Umbilical cord (tissue), 1 donor: ENCODE measurements at regions not wholly inside any gene's neighbourhood (a gene's known extent, or its start where the extent isn't known, plus 50 kb on each side); places are given as distances from the start of the nearest gene placed in this dataset.
A peak's percentile ranks its signal among the peaks of the same experiment; 100 is the strongest.
"Not testable (repeated sequence)": the region's sequence is repeated elsewhere in the genome, so short reads cannot be mapped to it uniquely, and the experiment has no call there.

Experiments
- DNase-seq: peaks from one replicate; pipeline ENCODE4 v3.0.0-alpha.2; 2015; ENCODE audit warnings: low spot score

DNA sequence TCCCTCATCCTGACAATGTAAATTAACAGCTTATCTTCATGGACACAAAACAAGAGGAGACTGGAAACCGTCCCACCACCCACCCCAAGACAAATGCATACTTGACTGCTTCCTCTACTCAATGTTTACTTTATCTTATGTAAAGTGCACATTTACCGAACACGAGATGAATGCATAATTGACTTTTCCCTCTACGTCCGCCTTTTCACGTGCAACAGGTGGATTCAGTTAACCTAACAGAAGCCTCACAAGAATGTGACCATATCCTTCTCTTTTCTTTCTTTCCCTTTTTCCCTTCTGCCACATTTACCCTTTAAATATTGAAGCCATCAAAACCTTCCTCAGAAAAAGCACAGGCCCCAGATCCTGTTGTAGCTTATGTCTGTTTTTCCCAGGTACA, 468.0 kb downstream of the UQCRFS1 start:
- DNase-seq = no peak

DNA sequence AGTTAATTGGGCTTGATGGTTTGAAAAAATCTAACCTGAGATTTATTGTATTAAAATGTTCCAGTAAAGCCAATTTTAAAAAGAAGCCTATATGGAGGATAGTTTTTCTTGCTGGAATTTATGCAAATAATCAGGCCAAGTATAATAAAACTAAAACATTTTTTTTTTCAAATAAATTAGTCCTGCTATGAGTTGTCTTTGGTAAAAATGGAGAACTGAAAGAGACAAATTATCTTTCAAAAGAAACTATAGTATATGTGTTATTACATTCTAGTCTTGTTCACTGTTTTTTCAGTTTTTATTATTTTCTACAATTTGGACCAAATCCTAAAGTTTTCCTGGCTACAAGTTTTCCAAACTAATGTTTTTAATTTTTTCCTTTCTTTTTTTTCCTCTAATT, 468.9 kb downstream of the UQCRFS1 start:
- no peak for DNase-seq

DNA sequence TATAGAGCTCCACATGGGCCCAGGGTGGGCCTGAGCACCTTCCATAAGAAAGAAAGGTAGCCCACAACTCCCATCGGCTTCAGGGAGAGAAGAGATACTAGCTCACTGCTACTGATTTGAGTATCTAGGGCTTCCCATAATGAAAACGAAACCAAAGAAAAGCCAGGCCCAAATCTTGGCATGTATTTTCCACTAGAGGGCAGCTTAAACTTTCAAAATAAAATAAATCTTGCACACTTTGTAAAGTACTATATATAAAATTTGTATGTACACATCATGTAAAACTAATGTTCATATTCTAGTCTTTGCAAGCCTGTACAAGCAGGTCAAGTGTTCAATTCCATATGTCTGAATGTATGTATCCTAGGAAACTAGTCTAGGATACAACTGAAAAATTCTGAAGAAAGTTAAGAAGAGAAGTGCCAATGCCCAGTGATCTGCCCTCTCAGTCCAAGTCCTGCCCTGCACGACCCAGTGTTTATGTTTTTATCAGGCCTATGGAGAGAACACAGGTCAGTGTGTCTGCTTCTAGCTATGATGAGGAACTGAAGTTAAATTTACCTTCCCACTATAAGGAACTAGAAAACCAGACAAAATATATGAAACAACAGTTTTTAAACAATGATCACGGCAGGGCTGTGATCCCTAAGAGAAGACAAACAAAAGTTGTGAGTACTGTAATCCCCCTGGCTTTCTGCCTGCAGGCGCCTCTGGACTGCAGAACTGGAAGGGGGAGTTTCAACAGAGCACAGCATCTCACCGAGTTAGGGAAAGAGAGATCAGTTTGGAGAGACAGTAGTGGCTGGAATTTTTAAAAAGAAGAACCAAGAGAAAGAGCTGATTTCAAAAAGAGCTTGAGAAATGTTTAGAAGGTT, 475.7 kb downstream of the UQCRFS1 start:
- DNase-seq = peak; percentile 54

DNA sequence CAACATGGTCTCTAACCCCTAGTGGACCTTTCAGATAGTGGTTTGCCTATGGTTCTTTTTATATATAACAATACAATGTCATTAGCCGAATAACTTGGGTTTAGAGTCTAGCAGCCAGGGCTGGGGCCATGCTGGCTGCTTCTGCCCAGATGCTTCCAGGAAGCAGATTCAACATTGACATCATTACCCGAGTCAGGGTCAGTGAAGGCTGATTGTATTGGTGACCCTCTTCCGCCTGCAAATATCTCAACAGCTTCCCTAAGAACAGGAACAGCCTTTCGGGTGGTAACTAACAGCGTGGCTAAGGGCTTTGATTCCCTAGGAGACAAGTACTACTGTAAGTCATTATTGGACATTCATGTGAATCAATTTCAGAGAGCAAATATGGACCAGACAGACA, 476.4 kb downstream of the UQCRFS1 start:
- DNase-seq = no peak

DNA sequence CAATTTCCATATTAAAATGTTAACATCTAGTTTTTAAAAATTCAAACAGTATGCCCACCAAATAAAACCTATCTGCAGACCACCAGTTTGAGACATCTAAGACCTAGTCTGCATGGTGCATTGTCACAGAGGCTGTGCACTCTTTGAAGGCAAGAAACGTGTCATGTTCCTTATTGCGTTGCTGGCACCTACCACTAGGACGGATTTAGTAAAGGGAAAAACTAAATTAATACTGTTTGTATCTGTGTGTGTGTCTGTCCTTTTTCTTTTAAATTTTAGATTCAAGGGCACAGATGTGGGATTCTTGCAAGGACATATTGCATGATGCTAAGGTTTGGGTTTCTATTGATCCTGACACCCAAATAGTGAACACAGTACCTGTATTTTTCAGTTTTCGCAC, 481.4 kb downstream of the UQCRFS1 start:
- DNase-seq = no peak

DNA sequence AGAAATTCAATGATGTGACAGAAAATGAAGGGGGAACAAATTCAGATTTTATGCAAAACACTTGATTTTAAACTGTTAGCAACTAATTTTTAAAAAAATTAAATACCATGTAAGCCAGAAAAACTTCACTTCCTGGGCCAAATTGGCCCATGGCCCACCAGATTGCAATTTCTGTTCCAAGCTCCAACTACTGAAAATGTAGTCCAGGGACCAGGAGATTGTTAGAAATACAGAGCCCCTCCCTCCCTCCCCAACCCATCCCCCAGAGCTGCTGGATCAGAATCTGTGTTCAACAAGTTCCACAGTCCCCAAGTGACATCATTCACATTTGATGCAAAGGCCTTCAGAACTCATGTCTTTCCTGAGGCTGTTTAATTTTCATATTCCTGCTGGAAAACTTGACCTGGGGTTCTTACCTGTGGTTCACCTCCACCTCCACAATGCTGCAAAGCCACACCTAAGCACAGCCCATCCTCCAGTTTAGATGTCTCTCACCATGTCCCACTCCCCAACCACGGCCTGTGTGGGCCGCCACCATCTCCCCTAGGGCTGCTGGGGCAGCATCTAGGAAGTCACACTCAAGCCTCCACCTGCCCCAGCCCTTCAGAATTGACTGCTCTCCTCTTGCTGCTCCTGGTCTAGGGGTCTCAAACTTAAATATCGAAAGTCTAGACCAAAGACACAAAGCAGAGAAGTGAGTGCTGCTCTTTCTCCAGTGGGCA, 482.0 kb downstream of the UQCRFS1 start:
- DNase-seq = no peak

DNA sequence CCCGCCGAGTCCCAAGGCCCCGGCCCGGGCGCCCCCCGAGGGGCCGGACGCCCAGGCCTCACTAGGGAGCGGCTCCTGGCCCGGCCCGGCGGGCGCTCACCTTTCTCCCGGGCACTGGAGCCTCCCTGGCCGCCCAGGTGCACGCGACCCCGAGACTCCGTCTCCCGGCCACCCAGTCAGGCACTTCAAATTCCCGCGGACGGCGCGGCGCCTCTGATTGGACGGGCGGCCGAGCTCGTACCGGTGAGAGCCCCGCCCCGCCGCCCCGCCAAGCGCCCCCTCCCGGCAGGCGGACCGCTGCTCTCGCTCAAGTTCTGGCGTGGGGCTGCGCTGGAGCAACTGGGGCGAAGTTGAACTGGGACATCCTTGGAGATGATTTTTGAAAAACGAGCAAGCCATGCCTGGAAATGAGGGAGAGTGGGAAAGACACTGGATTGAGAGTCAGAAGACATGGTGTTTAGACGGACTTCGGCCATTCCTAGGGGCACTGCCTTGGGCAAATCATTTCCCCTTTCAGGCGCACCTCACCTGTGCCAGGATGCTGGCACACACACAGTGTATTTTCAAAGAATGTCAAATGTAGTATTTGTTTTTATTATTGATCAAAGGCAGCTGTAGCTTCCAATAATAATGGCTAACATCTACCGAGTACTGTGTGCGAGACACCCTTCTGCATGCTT, 485.3 kb downstream of the UQCRFS1 start:
- peak; percentile 9 for DNase-seq

DNA sequence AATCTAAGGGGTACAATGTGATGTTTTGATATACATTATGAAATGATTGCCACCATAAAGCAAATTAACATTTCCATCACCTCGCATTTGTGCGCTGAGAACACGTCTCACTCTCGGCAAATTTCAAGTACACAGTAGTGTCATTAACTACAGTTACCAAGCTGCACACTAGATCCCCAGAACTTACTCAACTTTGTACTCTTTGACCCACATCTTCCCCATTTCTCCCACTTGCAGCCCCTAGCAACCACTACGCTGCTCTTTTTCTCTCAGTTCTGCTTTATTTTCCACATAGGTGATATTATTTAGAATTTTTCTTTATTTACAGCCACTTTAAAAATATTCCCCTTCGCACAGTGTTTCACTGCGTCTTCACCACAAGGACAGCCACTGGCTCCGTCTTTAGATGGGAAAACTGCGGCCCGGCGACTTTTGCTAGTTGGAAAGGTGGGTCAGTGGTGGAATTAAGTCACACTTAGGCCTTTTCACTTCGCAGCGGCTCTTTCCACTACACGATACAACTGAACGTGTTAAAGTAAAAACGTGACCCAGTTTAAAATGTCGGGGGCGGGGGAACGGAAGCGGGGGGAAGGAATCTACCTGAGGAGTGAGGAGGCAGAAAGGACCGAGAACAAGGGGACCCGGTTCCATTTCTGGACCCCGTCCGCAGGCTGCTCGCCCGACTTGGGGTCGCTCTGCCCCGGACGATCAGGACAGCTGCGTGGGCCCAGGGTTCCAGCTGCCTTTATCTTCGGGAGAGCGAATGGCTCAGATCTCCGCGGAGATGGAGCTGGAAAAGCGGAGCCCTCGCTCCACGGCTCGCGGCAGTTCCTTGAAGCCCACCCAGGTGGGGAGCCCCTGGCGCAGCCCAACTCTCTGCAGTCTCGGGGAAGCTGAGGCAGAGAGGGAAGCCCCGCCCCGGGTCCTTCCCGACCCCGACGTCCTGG, 486.1 kb downstream of the UQCRFS1 start:
- DNase-seq = no peak

DNA sequence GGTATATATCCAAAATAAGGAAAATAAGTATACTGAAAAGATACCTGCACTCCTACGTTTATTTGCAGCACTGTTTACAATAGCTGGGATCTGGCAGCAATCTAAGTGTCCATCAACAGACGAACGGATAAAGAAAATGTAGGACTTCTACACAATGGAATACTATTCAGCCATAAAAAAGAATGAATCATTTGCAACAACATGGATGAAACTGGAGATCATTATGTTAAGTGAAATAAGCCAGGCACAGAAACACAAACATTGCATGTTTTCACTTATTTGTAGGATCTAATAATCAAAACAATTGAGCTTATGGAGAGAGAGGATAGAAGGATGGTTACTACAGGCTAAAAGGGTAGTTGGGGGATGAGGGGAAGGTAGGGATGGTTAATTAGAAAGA, 494.0 kb downstream of the UQCRFS1 start:
- no peak for DNase-seq

DNA sequence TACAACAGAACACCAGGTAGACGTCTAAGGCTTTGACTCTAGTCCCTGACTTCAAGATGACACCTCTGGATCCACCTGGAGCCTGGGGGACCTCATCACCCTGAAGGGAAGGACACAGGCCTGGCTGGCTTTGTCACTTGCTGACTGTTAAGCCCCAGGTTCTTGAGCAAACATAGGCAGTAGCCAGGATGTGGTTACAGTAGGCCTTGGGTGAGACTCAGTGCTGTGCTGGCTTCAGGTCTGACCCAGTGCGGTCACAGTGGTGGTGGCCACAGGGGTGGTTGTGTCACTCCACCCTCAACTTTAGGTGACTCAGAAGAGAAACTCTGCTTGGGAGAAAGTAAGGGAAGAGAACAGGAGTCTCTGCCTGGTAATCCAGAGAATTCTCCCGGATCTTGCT, 497.8 kb downstream of the UQCRFS1 start:
- DNase-seq = no peak

DNA sequence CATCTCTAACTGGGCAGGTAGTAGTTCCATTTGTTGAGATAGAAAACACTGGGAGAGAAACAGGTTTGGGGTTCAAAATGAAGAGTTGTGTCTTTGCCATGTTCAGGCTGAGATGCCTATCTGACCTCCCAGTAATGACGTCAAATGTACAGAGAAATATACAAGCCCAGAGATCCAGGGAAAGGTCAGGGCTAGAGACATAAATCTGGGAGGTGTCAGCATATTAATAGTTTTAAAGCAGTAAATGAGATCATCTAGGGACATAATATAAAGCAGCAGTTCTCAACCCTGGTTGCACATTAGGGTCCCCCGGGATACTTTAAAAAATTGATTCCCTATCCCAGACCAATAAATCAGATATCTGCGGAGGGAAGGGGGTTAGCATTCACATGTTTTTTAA, 501.5 kb downstream of the UQCRFS1 start:
- DNase-seq = no peak

DNA sequence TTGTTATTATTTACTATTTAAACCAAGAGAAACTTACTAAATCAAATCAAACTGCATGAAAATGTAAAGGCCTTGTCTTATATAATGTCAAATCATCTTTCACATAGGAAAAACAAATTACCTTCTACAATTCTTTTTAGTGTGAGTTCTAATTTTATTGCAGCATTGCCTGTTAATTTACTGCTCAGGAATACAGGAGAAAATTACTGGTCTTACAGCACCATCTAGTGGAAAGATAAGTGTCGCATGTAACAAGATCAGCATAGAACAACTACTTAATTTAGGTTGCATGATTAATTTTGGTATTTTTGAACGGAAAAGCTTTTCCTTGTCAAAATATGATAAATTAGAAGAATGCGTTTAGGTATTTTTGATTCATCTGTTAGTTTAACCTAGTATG, 502.7 kb downstream of the UQCRFS1 start:
- peak; percentile 73 for DNase-seq

DNA sequence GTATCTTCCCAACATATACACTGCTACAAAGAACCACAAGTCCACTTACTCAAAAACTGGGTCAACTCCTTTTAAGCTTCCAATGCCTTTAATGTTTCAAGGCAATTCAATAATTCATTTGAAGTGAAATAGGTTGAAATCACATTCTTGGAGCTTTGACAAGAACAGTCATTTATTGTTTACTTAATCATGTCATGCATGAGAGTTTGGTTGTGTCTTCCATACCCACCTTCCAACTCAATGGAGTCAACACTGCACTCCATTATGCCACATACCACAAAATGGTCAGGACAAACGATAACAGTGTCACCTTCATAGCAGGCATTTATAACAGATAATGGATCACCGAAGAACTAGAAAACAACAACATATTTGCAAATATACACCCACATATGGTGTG, 506.3 kb downstream of the UQCRFS1 start:
- DNase-seq = no peak

DNA sequence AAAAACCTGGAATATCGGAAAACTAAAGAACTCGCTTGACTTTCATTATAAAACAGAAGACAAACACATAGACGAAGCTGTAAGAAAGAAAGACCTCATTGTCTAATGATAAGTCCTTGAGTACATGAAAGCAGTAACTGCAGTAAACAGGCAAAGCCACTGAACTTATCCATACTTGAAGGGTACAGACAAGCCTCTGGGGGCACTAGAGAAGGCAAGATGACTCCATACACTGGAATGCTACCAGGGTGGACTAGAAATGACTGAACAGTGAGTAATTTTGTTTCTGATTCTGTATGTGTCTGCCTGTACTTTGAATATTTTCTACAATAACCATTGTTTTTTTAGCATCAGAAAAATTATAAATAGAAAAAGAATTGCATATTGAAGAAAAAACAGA, 507.9 kb downstream of the UQCRFS1 start:
- DNase-seq = peak; percentile 89

DNA sequence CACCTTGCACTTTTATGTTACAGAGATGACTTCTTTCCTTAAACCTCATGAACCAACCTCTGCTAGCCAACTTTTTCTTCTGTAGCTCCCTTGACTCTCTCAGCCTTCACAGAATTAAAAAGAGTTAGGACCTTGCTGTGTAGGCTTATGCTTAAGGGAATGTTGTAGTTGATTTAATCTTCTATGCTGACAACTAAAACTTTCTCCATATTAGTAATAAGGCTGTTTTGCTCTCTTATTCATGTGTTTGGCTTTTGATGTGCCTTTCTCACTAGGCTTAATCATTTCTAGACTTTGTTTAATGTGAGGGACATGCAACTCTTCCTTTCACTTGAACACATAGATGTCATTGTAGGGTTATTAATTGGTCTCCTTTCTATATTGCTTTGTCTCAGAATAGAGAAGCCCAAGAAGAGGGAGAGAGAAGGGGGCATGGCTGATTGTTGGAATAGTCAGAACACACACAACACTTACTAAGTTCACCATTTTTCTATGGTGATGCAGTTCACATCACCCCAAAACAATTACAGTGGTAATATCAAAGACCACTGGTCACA, 509.5 kb downstream of the UQCRFS1 start:
- no peak for DNase-seq

DNA sequence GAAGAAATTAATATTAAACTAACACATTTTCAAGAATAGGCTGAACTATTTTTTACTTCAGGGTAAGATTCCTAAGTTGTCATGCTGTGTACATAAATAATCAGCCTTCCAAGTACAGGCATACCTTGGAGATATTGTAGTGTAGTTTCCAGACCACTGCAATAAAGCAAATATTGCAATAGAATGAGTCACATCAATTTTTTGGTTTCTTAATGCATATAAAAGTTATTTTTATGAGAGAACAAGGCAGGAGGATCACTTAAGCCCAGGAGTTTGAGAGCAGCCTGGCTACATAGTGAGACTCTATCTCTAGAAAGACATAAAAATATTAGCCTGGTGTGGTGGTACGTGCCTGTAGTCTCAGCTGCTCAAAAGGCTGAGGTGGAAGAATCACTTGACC, 511.5 kb downstream of the UQCRFS1 start:
- peak; percentile 86 for DNase-seq

DNA sequence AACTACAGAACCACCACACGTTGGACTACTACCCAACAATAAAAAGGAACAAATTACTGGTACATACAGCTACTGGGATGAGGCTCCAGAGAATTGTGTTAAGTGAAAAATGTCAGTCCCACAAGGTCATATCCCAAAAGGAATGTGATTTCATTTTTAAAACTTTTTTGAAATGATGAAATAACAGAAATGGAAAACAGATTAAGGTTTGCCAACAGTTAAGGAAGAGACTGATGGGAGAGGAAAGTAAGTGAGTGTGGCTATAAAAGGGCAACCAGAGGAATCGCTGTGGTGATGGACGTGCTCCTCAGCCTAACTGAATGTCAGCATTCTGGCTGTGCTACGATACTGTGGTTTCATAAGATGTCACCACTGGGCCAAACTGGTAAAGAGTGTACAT, 512.8 kb downstream of the UQCRFS1 start:
- DNase-seq = no peak

DNA sequence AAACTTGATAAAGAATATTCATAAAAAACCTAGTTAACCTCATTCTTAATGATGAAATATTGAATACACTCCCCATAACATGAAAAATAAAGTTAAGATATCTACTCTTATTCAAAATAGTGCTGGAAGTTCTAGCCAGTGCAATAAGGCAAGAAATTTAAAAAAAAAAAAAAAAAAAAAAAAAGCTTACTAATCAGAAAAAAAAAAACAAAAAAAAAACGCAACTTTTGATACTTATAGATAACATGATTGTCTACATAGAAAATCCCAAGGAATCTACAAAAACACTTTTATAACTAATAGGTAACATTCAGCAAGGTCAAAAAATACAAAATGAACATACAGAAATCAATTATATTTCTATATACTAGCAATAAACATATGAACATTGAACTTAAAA, 515.6 kb downstream of the UQCRFS1 start:
- DNase-seq = no peak

DNA sequence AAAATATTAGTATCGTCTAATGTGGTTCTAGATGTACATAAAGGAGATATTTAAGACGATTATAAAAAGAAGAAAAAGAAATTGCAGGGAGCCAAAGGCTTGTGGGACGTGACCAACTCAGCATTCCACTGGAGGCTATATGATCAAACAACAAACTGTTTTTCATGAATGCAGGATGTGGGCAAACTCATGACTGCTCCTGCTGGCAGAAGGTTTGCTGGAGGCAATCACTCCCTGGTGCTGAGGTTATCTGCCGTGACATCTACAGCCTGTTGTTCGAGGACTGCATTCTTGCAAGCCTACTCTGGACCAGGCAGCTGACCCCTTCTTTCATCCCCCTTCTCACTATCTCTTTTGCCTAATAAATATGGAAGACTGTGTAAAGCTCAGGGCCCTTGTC, 518.1 kb downstream of the UQCRFS1 start:
- DNase-seq = no peak

DNA sequence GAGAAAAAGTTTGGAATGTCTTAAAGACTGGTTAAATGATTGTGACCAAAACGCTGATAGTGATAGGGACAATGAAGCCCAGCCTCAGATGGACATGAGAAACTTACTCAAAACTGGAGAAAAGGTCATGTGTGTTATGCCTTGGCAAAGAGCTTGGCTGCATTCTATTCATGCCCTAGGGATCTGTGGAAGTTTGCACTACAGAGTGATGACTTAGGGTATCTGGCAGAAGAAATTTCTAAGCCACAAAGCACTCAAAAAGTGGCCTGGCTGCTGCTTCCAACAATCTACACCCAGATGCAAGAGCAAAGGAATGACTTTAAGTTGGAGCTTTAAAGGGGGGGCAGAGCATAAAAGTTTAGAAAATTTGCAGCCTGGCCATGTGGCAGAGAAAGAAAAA, 521.3 kb downstream of the UQCRFS1 start:
- no peak for DNase-seq

DNA sequence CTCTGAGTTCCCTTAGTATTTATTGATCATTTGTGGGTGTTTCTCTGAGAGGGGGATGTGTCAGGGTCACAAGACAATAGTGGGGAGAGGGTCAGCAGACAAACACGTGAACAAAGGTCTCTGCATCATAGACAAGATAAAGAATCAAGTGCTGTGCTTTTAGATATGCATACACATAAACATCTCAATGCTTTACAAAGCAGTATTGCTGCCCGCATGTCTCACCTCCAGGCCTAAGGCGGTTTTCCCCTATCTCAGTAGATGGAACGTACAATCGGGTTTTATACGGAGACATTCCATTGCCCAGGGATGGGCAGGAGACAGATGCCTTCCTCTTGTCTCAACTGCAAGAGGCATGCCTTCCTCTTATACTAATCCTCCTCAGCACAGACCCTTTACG, 523.5 kb downstream of the UQCRFS1 start:
- not testable (repeated sequence) for DNase-seq
